HG03159 (cell line): ENCODE measurements at regions not wholly inside any gene's neighbourhood (a gene's known extent, or its start where the extent isn't known, plus 50 kb on each side); places are given as distances from the start of the nearest gene placed in this dataset.
"Not testable (repeated sequence)": the region's sequence is repeated elsewhere in the genome, so short reads cannot be mapped to it uniquely, and the experiment has no call there.

Experiments used
- ATAC-seq: cut with Tn5 transposase; IDR thresholded peaks from one replicate; pipeline ENCODE4 v1.9.1; 2021; ENCODE audit warnings: mild to moderate bottlenecking, moderate library complexity; ENCODE audit not compliant: unreplicated experiment

DNA sequence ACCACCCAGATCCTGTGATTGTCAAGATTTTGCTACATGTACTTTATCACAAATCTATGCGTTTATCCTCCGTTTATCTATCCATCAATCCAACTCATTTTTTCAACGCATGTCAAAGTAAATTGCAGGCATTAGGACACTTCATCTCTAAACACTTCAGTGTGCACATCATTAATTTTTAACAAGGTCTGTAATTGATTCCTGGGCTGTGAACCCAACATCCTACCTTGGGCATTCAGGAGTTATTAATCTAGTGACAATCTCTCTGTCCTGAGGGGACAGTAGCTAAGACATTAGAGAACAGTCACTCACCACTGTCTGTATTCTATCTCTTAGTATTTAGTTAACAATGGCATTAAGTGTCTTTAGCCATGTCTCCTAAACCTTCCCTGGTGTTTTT, 264.7 kb downstream of the SOX9 start:
- no peak for ATAC-seq

DNA sequence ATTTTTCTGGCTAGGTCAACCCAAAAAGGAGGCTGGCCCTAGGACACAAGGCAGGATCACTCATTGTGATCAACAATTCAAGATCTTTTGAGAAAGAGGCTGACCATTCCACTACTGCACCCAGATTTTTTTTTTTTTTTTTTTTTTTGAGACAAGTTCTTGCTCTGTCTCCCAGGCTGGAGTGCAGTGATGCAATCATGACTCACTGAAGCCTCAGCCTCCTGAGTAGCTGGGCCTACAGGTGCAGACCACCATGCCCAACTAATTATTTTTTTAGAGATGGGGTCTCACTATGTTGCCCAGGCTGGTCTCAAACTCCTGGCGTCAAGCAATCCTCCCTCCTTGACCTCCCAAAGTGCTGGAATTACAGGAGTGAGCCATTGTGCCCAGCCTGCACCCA, 265.4 kb downstream of the SOX9 start:
- not testable (repeated sequence) for ATAC-seq

DNA sequence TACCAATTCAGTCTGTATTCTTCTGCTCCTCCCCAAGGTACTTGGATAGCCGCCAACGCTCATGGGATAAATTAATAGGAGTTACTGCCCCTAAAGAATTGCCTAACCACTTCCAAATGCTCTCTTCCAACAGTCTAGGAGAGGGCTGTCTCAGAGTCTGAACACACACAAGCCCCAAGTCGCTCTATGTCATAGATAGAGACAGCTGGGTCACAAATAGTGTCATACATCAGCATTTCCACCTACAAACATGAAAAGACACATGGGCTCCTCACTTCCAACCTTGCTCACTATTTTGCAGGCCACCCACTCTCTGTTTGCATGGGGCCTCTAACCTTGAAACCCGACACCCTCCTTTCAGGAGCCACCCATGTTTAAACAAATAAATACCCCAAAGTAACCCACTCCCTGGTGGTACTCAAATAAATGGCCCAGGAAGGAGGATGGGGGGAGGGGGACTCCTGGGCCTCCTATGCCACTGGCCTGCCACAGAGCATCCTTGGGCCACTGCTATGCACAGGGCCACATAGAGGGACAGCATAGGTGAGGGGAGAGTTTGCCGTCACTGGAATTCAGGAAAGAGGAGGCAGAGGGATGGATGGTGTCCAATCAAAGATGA, 265.9 kb downstream of the SOX9 start:
- ATAC-seq = no peak

DNA sequence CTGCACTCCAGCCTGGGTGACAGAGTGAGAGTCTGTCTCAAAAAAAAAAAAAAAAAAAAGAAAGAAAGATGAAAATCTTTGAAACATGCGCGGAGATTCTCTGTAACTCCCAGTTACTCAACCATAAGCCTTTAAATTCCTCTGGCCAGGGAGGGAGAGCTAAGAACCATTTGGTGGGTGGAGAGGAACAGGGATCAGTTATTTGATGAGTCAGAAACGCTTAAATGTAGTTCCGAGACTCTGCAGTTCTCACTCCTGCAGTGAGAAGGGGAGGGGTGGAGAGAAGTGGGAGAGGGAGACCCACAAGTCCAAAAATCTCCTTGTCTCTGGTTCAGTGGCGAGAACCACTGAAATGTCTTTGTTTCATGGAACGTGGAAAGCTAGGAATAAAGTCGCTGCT, 266.7 kb downstream of the SOX9 start:
- ATAC-seq = no peak

DNA sequence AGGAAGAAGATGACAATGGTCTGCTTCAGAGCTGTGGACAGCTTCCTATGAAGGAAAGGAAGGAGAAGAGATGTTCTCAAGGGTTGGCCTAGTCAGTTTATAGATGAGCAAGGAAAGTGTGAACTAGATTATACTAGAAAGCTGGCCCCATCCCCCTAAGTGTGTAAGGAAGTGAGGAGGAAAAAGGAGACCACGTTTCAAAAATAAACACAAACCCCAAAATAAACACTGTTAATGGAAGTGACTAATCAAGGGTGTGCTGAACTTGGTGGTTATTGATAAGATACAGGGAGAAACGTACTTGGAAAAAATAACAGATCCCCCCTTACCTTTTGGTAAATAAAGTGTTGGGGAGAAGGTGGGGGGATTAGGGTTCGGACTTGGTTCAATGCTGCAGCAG, 267.1 kb downstream of the SOX9 start:
- ATAC-seq = no peak

DNA sequence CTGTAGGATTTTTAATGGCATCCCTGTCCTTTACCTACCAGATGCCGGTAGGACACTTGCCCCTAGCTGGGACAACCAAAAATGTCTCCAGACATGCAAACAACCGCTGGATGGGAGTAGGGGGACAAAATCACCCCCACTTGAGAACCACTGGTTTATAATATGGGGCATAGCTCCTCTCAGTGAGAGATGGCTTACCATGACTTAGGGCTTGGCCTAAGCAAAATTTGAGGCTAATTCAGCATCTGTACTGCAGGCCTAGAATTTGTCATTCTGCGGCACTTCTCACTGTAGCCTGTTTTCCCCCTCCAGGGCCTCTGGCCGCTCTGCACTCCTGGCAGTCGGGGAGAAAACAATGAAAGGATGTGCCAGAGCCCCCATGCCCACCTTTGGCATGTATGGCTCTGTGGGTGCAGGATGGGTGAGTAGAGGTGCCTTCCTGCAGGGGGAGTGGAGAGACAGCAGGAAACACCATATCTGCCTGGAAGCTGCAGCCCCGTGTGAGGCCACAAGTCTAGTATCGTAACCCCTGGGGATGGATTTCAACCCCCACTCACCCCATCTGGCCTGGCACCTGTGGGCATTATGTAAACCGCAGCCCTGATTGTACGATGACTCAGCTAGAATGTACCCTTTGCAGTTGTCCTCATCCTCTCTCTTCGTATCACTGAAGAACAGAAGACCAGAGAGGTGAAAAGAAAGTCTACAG, 268.1 kb downstream of the SOX9 start:
- ATAC-seq = peak; percentile 65

DNA sequence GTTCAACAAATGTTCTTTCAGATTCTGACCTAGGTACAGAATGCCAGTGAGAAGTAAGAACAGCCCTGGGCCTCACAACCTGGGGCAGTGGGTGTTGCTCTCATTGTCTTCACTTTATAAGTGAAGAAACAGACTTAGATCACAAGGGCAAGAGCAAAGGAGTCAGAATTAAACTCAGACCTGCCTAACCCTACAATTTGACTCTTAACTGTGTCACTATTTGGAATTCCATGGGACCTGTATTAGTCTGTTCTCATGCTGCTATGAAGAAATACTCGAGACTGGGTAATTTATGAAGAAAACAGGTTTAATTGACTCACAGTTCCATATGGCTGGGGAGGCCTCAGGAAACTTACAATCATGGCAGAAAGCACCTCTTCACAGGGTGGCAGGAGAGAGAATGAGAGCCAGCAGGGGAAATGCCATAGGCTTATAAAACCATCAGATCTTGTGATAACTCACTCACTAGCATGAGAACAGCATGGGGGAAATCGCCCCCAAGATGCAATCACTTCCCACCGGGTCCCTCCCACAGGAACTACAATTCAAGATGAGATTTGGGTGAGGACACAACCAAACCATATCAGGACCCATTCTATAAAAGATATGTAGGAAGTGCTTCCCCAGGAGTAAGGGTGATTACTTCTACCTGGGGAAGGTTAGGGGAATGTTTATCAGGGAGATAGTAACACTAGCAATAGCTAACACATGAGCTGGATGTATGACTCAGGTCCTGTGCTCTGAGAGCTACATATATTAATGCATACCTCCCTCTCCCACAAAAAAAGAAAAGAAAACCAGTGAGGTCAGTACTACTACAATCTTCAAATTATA, 270.1 kb downstream of the SOX9 start:
- no peak for ATAC-seq

DNA sequence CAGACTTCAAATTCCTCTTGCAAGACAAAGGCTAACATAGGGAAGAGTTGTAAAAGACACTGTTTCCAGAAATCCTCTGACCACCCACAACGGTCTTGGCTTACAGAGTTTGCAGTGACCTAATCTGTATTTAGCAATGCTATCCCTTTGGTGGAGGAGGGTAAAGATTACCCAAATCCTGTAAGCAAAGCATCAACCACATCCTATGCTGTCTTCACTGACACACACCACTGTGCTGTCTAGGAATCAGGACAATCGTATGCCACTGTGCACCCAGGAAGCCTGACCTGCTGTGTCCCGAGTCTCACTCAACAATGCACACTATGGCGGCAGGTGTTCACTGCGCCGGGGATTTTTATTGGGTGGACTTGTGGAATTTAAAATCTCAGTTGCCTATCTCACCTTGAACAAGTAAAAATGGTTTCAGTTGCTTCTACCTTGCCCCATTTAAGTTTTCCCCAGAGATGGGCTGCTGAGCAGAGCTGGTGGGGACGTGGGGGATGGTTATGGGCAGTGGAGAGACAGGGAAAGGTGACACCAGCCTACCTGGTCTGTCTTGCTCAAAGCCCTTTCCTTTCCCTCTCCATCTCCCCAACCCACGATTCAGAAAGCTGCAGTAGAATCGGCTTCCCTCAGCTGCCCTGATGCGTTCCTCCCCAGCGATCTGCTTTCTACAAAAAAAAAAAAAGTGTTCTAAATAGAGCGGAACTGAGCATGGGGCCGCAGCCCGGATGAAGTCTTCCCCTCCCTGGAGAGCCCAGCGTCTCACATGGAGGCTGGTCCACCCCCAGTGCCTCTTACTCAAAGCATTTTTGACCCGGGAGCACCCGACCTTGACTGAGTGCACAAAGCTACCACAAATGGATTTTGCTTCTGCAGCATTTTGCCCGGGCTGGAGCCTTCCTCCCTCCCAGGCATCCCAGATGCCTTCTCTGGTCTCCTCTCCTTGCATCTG, 271.5 kb downstream of the SOX9 start:
- ATAC-seq = no peak

DNA sequence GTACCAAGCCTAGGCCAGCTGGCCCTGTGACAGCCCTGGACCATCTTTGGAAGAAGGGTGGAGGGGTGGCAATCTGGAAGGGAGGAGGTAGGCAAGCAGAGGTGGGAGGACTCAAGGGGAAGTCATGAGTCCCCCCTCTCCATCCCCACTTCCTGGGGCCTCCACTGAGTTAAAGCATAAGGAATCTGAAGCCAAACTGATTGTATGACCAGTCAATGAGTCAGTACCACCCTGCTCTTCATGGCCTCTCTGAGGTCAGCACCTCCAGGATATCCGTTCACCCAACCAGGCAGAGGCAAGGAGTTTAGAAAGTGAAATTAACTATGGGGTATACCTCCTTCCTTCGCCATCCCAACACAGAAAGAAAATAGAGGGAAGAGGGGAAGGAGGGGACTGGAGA, 272.7 kb downstream of the SOX9 start:
- no peak for ATAC-seq

DNA sequence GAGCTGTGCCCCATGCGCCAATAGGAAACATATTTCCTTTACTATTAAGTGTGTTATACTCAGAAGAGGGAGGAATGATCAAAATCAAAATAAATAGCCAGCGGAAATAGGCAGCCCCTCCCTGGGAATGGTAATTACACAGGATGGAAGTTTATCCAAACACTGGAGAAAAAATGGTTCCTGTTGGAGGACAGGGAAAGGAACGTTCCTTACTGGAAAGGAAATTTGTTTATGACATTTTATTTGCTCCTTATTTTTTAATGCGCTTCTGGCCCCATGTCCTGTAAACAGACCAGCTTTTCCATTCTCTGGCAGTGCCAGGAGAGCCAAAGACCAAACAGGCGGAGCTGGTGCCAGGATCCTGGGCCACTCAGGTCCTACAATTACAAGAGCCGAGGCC, 273.7 kb downstream of the SOX9 start:
- ATAC-seq = no peak

DNA sequence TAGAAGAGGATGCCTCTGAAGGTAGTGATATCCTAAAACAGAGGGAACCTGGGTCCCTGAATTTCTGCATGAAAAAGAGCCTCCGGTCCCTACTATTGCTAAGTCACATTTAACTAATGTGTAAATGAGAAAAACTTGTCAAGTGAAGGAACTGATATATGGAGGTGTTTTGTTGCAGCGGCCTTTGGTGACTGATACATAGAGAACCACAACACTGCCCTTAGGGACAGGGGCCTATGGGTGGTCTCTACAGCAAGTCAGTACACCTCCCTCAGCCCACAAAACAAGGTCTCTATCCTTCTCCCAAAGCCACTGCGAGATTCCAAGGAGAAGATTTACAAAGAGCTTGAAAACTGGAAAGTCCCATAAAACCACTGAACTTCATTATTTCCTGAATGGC, 275.3 kb downstream of the SOX9 start:
- no peak for ATAC-seq

DNA sequence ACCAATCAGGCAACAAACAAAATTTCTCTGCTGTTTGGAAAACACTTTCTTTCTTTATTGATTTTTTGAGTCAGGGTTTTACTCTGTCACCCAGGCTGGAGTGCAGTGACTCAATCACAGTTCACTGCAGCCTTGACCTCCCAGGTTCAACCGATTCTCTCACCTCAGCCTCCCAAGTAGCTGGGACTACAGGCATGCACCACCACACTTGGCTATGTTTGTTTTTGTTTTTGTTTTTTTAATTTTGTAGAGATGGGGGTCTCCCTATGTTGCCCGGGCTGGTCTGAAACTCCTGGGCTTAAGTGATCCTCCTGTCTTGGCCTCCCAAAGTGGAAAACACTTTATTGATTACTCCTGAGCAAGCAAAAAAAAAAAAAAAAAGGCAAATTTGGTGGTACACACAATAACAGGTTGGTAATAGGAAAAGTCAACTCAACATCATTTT, 276.4 kb downstream of the SOX9 start:
- no peak for ATAC-seq

DNA sequence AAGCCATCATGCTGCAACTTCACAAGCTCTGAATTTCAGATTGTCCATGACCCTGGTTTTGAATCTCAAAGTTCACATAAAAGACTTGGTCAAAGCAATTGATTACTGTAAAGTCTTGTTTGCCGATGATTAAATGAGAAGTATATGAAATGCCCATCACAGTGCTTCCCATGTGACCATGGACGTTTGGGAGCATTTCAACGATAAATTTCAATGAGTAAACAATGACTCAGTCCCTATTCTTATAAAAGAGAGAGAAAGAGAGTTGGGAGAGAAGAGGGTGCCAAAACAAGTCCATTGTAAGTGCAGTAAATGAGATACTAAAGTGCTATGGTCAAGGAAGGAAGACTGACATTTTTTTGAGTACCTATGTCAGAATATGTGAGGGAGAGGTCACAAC, 276.9 kb downstream of the SOX9 start:
- no peak for ATAC-seq

DNA sequence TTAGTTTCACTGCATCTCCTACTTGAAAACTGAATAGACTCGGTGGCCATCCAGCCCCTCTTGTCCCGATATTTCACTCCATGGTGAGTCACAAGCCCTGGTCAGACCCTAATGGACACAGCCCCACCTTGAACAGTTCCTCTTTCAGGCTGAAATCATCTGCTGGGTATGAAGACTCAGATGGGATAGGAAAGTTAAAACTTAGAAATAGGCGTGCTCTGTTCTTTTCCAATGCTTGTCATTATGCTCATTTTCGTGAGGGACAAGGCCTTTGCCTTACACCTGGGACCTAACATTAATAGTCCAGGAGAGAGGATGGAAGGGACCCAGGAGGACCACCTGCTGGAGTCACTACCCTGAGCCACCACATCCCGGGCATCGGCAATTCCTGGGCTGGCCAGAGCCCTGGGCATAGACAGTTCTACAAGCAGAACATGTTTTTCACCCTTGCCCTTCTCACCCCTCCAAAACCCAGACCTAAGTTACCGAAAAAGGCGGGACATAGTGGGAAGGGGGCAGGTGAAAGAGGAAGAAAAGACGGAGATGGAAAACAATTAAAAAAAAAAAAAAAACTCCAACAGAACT, 278.3 kb downstream of the SOX9 start:
- ATAC-seq = no peak

DNA sequence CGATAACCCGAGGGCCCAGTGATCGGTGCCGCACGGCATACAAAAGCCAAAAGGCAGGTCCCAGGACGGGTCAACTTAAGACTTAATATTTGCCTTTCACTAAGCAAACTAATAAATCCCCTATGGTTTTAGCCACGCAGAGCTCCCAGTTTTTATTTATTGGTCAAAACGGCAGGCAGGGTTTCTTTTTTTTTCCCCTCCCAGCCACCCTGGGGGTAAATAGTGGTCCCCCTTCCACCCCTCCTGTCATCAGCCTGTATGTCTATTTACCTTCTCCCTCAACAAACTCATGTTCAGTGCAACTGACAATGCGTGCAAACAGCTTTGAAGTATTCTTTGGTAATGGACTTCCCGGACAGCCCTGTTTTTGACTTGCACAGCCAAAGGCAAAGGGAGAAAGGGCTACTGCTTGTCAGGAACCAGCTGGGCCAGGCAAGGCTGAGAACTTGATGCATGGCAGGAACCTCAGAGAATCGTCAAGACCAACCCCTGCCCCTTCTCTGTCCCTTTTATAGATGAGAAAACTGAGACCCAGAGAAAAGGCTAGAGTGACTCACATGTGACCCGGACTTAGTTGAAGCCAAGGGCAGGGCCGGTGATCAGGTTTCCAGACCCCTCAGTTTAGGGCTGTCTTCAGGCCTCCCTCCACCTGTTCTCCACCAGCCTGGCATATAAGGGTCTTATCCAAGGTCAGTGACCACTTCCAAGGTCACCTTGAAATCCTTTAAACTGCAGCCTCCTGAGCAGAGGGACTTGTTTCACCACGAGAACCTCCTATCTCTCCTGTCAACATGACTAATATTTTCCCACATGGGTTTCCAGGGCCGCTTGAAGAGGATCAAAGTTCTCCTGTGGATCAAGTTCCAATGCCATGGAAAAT, 279.0 kb downstream of the SOX9 start:
- no peak for ATAC-seq

DNA sequence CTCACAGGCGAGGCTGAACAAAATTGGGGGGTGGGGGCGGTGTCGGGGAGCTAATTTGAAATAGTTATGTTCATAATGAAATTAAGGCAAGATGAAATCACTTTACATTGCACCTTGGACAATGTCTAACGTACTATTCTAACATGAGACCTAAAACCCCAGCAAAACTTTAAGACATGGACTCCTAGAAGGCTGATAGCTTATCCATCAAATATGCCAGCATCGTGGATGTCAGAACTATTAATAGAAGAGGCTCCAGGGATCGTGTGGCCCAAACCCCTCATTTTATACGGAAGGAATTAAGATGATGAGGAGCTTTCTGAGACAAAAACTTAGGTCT, 279.6 kb downstream of the SOX9 start:
- no peak for ATAC-seq

DNA sequence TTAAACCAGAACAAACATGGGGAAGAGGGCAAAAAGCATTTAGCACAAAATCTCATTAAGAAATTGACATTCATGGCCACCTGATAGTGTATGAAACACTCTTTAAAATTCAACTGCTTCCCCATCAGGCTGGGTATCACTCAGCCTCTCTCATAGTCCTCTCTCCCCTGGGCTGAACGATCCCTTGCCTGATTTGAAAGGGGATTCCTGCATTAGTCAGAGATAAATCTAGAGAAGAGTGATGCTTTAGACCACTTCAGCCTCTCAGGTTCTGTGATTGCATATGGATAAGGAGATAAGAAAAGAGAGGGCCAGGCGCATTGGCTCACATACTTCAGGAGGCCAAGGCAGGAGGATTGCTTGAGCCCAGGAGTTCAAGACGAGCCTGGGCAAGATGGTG, 280.0 kb downstream of the SOX9 start:
- no peak for ATAC-seq

DNA sequence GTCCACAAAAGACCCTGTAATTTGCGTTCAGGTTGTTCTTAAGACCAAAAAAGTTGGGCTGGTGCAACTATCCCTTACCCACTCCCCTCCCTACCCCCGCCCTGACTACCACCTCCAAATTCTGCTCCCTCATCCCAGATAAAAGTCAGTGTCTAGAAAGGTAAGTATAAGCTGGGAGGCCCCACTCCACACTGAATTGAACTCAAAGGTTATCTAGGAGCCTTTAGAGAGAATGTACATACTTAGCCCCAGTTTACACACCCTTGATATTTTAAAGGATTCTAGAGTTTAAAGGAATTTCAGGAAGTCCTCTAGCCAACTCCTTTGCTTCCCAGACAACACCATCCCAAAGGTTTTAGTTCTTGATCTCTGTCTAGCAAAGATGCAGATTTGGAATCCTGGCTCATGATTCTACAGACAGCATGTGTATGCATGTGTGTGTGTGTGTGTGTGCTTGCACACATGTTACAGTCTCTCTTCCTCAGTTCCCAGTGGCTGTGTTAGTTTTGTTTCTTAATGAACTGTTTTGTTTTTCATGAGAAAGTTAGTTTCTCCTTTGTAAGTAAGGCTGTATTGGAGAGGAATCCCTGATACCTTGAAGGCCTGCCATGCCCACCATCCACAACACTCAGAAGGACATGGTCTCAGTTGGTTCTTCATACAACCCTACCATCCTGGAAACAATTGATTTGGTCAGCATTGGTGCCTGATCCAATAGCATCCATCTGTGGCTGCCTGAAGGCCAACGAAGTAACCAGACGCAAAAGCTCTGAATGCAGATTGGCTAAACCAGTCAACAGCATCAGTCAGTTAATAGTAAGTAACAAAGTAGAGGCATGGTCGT, 281.3 kb downstream of the SOX9 start:
- ATAC-seq = no peak

DNA sequence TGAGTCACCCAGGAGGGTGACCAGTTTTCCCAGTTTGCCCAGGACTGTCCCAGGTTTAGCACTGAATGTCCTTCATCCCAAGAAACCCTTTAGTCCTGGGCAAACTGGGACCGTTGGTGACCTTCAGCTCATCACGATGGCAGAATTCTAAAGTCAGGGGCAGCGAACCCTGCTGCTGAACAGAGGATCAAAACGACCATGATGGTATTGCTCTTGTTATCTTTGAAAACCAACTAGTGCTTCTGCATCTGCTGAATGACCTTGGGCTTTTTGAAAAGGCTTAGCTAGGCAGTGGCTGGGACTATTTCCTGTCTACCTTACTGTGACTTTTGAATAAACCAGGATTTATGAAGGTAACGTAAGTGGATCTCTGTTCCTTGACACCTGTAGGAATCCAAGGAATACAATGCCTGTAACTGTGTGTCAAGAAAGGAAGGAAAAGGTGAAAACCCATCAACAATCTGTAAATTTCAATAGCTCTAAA, 281.9 kb downstream of the SOX9 start:
- ATAC-seq = no peak
